LHCN-M2 (cell line): ENCODE measurements at regions not wholly inside any gene's neighbourhood (a gene's known extent, or its start where the extent isn't known, plus 50 kb on each side); places are given as distances from the start of the nearest gene placed in this dataset.
"Not testable (repeated sequence)": the region's sequence is repeated elsewhere in the genome, so short reads cannot be mapped to it uniquely, and the experiment has no call there.

ENCODE experiments used
- DNase-seq: peaks from one replicate; pipeline ENCODE4 v3.0.0-alpha.2; 2012; ENCODE audit warnings: low read depth

GRCh38 chr12:25384038-25384892, 133.5 kb upstream of the KRAS start:
- no peak for DNase-seq

GRCh38 chr12:25382311-25383106, 131.8 kb upstream of the KRAS start:
- no peak for DNase-seq

- peak; percentile 34 for DNase-seq
Observed at GRCh38 chr12:25377469-25378177, 126.9 kb upstream of the KRAS start.

GRCh38 chr12:25376985-25377384, 126.3 kb upstream of the KRAS start:
- no peak for DNase-seq

- DNase-seq, result no peak
Observed at GRCh38 chr12:25376407-25376806, 125.7 kb upstream of the KRAS start.

GRCh38 chr12:25372969-25373817, 122.5 kb upstream of the KRAS start:
- DNase-seq, result no peak

- DNase-seq, result no peak
Observed at GRCh38 chr12:25372002-25372401, 121.3 kb upstream of the KRAS start.

- DNase-seq, result no peak
Observed at GRCh38 chr12:25368557-25368956, 117.8 kb upstream of the KRAS start.

GRCh38 chr12:25366122-25366521, 115.4 kb upstream of the KRAS start:
- DNase-seq, result no peak

GRCh38 chr12:25365340-25365730, 114.6 kb upstream of the KRAS start:
- DNase-seq, result no peak

- DNase-seq, result no peak
Observed at GRCh38 chr12:25364529-25365339, 114.0 kb upstream of the KRAS start.

GRCh38 chr12:25362646-25363045, 111.9 kb upstream of the KRAS start:
- no peak for DNase-seq

GRCh38 chr12:25361511-25361910, 110.8 kb upstream of the KRAS start:
- no peak for DNase-seq

- DNase-seq, result no peak
Observed at GRCh38 chr12:25357595-25357994, 106.9 kb upstream of the KRAS start.

GRCh38 chr12:25352942-25353341, 102.2 kb upstream of the KRAS start:
- not testable (repeated sequence) for DNase-seq

- DNase-seq, result no peak
Observed at GRCh38 chr12:25352083-25352918, 101.6 kb upstream of the KRAS start.

GRCh38 chr12:25348593-25348895, 97.8 kb upstream of the KRAS start:
- no peak for DNase-seq

GRCh38 chr12:25347716-25348592, 97.2 kb upstream of the KRAS start:
- DNase-seq, result no peak

GRCh38 chr12:25341877-25342276, 91.1 kb upstream of the KRAS start:
- DNase-seq, result not testable (repeated sequence)
